ENCODE measurements at regions not wholly inside any gene's neighbourhood (a gene's known extent, or its start where the extent isn't known, plus 50 kb on each side); places are given as distances from the start of the nearest gene placed in this dataset.
"Not testable (repeated sequence)": the region's sequence is repeated elsewhere in the genome, so short reads cannot be mapped to it uniquely, and the experiment has no call there.

DNA sequence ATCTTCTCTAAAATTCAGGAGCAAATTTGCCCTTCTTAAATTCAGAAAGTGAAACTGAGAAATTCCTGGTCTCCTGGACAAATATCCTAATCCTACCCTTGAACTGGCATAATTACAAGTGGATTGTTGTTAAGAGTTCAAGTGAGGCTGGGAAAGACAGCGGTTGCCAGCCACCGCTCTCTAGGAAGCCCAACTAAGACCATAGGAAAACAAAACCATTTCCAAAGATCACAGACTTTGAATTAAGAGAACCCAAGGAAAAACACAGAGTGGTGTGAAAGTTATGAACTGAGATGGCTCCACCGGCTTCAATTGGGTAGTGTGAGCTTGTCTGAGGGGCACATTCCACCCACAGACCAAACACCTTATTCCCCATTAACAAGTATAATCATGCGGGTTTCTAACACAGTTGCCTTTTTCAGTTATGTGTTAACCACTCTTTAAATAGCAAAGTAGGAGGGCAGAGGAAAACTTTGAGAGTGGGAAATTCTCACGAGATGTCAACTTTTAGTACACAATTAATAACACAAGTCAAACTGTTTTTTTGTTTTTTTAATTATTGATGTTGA, 1628.8 kb upstream of the SEL1L start:
- DNase-seq = no peak

DNA sequence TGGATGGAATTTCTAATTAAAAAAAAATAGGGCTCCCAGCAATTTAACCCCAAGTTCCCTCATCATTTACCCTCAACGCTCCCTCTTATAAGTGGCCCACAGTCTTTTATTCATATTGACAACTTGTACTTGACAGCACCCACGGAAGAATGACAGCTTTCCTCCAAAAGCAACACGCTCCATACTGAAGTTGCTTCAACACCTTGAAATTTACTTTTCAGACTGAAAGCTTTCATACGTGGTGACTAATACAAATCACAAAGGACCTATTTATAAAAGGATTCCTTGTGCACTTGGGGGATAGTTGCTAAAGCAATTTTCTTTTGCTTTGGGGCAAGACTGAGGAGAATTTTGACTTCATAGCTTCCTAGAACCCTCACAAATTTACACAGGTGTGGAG, 1629.4 kb upstream of the SEL1L start:
- DNase-seq = no peak

DNA sequence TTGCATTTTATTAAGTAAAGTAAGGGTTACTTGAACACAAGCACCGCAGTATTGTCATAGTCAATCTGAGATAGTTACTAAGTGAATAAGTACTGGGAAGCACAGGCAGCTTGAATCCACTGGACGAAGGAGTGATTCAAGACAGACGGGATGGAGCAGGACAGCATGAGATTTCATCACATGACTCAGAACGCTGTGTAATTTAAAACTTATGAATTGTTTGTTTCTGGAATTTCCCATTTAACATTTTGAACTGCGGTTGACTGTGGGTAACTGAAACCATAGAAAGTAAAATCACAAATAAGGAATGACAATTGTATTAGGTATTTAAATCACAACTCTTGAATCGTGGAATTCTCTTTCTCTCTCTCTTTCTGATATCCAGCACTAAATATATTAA, 1630.4 kb upstream of the SEL1L start:
- no peak for DNase-seq

DNA sequence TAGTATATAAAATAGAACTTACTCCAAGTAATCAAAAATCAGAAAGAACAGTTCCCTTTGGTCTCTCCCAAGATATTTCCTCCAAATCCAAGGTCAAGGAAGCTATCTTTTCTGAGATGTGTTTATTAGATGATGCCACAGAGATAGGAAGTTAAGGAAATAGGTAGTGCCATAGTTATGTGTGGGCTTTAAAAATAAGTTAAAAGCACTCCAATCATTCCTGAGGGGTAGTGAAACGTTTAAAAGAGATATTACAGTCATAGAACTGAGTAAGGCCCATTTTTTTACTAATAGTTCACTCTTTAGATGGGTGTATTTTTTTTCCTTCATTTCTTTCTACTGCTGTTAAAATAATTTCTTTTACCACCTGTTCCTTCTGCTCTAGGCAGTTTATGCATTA, 1630.9 kb upstream of the SEL1L start:
- DNase-seq = no peak

DNA sequence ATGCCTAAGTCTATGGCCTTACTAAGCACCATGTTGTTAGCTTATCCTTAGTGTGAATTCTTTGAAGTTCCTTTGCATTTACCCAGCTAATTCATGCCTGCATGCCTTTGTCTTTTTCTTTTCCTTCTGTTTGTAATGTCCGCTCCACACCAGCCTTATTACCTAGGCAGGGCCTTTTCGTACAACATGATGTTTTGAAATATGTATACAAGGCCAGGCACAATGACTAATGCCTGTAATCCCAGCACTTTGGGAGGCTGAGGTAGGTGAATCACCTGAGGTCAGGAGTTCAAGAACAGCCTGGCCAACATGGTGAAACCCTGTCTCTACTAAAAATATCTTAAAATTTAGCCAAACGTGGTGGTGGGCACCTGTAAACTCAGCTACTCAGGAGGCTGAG, 1636.5 kb upstream of the SEL1L start:
- no peak for DNase-seq

DNA sequence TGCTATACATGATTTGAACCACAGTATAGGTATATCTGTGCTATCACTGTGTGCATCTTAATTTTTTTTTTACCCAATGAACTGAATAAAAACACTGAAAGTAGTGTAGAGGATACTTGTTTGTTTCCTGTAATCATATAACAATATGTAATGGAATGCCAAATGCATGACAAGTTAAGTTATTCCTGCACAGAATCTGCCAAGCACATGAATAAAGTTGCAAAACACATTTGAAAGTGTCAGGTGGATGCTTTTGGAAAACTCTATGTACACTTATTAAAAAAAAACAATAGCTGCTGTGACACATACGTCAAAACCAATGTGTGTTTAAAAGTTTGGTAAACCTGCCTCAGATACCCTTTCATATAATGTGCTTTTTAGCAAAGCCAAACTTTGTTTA, 1638.1 kb upstream of the SEL1L start:
- DNase-seq = no peak

DNA sequence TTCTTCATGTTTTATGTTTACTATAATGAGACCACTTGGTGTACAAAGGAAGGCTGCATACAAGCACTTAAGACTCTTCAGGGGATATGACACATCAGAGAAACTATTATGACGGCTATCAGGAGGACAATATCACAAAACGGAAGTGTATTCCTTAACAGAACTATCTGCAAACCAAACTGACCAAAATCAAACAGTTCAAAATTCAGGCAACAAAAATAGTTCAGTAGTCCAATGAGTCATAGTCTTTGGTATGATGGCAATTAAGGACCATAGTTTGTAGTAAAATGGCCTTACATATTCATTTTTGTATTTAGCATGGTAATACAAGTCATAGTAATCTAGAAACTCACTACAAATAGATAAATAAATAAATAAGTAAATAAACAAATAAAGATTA, 1638.7 kb upstream of the SEL1L start:
- no peak for DNase-seq

DNA sequence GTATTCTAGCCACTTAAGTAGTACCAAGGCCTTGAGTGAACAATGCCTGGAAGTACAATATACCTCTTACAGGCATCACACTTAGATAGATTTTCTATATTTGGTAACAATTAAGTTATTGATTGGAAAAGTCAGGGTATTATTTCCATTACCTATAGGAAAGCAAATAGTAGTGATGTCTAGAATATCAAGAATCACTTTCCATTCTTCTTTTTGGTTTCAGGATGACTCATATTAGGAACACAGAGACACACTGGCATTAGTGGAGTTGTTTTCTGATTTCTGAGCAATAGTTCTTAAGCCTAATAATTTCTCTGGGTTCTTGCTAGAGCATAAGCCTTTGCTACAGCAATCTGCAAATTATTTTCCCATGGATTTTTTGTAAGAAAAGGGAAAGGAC, 1640.0 kb upstream of the SEL1L start:
- DNase-seq = no peak

DNA sequence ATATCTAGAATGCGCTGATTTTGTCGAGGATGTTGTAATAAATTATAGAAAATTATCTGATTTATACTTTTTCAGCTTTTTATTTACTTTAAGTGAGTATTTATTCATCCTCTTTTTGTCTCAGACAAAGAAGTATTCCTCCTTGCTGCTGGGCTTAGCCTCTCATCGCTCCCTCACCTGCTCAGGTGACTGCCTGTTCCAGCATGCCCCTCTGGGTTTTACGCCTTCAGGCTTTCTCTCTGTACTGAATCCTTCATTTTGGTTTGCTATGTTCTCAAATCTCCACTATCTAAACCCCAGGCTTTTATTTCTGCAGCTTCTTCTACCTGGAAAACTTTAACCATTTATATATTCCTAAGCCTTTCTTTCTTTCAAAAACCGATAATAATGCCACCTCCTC, 1650.9 kb upstream of the SEL1L start:
- no peak for DNase-seq

DNA sequence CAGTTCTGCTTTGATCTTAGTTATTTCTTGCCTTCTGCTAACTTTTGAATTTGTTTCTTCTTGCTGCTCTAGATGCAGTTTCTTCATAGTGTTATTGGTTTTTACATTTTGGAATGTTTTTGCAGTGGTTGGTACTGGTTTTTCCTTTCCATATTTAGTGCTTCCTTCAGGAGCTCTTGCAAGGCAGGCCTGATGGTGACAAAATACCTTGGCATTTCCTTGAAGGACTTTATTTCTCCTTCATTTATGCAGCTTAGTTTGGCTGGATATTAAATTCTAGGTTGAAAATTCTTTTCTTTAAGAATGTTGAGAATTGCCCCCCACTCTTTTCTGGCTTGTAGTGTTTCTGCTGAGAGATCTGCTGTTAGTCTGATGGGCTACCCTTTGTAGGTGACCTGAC, 1654.7 kb upstream of the SEL1L start:
- not testable (repeated sequence) for DNase-seq

DNA sequence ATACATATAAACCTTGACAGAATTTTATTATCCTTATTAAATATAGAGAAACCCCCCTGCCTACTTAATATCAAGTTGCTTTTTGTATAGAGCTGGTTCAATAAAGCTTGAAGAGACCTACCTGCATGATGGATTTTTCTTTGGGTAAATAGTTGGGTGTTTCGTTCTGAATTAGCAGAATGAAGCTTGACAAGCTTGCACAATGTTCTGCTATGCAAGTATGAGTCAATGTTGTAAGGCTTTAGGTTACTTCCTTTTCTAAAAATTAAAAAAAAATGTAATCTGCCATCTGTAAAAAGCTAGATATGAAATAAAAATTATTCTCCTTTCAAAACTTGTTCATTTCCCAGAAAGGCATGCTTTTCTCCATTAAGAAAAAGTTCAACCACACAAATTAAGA, 1662.6 kb upstream of the SEL1L start:
- DNase-seq = no peak

DNA sequence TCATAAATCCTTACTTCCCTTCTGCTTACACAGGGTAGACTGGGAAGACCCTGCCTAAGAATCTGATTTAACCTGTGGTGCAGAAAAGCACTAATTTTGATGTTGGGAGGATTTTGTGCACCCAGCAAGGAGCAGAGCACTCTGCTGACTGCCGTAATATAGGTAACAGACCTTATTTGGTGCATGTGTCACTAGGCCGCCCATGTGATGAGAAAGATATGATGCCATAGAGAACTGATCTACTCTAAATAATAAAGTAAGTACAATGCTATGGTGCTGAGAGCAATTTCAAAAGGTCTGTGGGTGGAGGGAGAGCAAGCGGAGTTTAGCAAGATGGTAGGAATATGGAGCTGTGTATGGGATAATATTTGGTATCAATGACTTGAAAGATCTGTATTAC, 1663.6 kb upstream of the SEL1L start:
- DNase-seq = no peak

DNA sequence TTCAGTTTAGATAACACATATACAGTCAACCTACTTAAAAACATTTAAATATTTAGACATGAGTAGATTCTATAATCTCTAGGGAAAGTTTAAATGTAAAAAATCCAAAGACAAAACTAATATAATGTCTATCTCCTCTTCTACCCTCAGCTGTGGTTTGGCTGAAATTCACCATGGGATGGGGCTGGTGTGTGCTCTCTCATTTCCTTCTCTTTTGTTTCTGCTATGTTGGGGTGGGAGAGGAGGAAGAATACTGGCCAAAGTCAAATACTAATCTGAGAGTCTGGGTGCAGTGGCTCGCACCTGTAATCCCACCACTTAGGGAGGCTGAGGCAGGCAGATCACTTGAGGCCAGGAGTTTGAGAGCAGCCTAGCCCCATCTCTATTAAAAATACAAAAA, 1673.9 kb upstream of the SEL1L start:
- no peak for DNase-seq

DNA sequence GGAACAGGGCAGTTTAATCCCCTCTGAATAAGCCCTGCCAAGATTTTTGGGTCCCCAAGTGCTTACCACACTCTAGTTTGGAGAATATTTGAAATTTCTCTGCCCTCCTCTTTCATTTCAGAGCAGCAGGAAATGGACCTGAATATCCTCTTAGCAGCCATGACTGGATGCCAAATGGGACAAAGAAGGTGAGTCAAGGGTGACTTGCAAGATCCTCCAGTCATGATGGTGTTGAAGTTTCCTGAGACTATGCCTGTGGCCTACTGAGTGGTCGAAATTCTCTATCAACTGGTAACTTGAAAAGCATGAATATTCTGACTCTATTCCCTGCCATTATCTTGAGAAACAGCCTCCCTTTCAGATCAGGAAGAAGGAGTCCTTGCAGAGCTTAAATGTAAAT, 1674.7 kb upstream of the SEL1L start:
- DNase-seq = no peak

DNA sequence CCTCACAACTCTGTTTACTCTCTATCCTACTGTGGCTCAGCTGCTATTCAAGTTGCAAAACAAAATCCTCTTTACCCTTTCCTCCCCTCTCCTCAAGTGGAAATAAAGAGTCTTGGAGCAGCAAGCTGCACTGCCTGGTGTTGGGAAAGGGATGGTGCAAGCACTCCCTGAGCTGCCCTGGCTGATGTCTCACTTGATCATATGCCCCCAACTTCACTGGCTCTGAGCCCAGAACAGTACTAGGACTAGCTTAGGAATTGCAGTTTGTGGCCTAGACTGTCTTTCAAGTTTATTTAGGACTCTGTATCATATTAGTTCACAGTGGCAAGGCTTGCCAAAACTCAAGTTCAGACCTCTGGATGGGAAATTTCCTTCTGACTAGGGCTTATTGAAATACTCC, 1683.8 kb upstream of the SEL1L start:
- DNase-seq = no peak

DNA sequence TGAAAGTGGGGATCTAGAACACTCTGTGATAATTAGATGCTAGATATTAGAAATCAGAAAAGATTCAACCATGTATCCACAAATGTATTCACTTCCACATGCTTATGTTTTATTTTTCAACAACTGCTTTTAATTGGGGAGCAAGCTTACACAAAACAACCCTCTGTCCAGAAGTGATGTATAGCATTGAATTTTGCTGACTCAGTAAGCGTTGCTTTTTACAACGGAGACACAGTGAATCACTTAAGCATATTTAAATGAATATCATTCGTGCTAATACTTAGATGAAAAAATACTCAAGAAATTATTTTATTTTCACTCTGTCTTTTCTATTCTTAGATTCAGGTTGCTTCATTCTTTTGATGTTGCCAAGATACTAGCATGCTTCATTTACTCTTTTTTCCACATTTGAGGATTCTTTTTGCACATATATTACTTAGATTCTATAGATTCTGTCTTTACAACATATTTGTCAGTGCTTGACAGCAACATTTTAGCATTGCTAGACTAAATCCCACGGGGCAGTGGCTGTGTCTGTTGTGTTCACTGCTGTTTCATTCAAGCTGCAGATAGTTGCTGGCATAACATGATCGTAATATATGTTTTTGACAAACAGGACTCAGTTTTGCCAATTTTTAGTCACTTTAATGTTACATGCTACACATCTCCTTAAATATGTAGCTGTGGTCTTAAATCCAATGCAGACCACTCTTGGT, 1714.4 kb upstream of the SEL1L start:
- DNase-seq = no peak

DNA sequence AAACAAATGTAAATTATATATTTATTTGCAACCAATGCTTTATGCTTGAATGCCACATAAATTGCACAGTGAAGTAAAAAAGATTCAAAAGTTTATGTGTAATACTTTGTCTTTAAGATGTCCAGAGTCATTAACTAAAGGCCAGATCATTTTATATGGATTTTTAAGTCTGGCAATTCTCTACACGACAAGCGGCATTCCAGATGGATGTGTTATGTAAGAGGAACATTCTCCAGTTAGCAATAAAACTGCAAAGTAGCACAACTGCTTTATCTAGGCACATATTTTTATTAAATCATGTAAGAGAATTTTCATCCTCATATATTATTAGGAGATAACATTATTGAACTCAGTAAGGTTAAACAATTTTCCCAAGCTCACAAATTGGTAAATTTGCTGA, 1717.7 kb upstream of the SEL1L start:
- DNase-seq = no peak

DNA sequence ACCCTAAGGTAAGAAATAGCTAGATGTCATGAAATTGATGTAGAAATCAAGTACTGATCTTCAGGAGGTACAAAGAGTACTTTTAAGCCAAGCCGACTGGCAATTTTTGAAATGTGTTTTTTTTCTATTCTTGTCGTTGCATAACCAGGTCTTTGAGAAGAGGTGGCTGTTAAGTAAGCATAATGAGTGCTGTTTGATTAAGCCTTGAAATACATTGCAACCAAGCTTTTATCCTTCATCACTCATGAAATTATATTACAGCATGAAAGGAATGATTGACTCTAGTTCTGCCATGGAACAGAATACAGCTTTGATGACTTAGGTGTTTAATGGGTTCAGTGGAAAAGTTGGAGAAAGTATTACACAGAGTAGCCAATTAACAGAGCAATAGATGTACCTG, 1720.2 kb upstream of the SEL1L start:
- DNase-seq = no peak

DNA sequence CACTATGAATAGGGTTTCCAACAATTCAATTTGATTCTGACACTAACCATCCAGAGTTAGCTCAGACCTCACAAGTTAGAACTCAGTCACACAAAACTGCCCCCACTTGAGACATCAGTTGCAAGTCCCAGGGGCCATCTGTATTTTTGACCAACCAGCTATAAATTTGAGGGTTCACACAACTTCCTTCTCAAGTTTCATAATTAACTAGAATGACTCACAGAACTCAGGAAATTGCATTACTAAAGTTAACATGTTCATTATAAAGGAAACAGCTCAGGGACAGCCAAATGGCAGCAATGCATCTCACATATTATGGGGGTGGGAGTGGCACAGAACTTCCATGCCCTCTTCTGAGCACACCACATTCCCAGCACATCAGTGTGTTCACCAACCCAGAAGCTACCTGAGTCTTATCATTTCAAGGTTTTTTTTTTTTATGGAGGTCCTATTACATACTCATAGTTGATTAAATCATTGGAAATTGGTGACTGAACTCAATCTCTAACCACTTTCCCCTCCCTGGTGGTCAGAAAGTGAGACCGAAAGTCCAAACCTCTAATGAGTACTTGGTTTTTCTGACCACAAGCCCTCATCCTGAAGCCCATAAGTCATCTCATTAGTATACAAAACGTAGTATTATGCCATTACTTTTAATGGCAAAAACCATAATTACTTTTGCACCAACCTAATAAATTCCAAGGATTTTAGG, 1721.5 kb upstream of the SEL1L start:
- DNase-seq = no peak

DNA sequence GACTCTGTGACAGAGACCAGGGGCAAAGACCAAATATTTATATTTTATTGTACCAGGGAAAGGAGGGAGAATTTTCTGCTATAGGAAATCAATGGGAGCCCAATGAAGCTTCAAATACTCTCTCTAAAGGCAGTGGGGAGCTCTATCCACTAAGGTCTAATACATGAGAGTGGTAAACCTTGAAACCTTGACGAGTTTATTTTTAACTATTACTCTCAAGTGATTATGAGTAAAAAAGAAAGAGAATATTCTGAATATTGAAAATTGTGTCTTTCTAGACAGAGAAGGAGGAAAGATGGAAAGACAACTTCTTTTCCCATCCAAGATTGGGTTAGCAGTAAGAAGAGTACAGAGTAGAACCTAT, 1722.1 kb upstream of the SEL1L start:
- no peak for DNase-seq

DNA sequence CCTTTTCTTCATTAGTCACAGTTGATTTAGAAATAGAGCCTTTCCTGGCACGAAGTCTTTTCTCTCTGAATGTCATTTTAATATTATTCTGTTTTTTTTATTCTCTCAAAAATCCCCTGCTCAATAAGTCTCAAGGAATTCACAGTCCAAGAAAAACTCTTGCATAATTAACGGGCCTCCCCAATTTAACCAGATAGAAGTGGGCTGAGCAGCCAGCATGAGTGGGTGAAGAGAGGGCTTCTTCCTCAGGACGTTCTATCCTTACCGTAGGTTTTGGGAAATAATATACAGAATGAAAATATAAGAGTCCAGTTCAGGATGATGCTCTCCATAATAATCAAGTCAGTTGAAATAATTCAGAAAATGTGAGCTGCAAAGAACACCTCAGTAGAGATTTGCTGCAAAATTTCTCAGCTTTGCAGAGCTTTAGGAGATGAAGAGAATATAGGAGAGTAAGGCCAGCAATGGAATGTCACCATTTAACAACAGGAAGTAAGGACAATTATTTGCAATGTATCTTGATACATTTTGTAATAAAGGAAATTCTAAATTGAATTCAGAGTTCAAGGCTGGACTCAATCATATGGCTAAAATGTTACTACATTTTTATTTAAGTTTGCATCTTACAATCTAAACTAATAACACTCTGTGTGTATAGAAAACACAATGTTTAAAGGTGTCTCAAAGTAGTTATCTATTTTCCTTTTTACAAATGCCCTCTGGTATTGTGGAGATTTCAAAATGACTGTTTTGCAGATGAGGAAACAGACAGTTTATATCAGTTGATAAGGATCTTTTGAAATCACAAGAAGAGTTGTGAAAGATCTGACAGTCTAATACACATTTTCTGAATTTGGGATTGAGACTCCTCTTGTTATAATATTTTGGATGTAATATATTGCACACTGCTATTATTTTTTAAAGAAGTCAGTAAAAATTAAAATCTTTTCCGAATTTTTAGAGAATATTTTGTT, 1724.1 kb upstream of the SEL1L start:
- DNase-seq = no peak

DNA sequence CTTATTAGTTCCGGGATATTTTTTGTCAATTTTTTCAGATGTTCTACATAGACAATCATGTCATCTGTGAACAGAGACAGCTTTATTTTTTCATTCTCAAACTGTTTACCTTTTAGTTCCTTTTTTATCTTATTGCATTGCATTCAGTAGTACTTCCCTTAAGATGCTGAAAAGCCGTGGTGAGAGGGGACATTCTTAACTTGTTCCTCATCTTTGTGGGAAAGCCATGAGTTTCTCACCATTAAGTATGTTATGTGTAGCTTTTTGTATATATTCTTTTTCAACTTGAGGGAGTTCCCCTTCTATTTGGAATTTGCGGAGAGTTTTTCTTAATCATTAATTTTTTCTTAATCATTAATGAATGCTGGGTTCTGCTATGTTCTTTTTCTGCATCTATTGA, 1727.1 kb upstream of the SEL1L start:
- DNase-seq = no peak
